GM12874 (cell line): ENCODE measurements at regions not wholly inside any gene's neighbourhood (a gene's known extent, or its start where the extent isn't known, plus 50 kb on each side); places are given as distances from the start of the nearest gene placed in this dataset.

Experiments
- TF ChIP-seq, protein P1 (sequence below): IDR thresholded peaks from 2 replicates; pipeline ENCODE4 v1.5.1; 2011; ENCODE audit warnings: low read depth, mild to moderate bottlenecking, control low read depth, low read length, moderate library complexity; ENCODE audit not compliant: insufficient read depth

DNA sequence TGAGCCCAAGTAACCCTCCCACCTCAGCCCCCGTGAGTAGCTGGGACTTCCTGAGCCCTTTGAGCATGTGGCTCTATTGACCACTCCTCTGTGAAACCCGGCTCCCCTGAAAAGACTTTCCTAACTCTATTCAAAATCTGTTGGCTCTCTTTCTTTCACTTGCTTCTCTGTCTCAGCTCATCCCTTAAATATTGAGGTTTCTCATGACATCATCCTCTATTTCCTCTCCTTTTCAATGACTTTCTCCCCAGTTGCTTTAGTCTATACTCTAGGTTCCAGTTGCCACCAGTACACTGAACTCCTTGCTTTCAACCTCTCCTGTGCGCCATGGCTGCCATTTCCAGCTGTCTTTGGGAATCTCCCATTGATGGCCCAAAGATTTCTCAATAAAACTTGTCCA lies 79.8 kb upstream of the STK17B start:
- TF ChIP-seq, protein P1, sequence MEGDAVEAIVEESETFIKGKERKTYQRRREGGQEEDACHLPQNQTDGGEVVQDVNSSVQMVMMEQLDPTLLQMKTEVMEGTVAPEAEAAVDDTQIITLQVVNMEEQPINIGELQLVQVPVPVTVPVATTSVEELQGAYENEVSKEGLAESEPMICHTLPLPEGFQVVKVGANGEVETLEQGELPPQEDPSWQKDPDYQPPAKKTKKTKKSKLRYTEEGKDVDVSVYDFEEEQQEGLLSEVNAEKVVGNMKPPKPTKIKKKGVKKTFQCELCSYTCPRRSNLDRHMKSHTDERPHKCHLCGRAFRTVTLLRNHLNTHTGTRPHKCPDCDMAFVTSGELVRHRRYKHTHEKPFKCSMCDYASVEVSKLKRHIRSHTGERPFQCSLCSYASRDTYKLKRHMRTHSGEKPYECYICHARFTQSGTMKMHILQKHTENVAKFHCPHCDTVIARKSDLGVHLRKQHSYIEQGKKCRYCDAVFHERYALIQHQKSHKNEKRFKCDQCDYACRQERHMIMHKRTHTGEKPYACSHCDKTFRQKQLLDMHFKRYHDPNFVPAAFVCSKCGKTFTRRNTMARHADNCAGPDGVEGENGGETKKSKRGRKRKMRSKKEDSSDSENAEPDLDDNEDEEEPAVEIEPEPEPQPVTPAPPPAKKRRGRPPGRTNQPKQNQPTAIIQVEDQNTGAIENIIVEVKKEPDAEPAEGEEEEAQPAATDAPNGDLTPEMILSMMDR = no peak

- TF ChIP-seq, protein P1 = no peak
Measured at GRCh38 chr2:196252408-196253115, 81.2 kb upstream of the STK17B start.

- TF ChIP-seq, protein P1 = no peak
Measured at GRCh38 chr2:196253116-196253480, 81.7 kb upstream of the STK17B start.

GRCh38 chr2:196256585-196256984 lies 85.2 kb upstream of the STK17B start:
- TF ChIP-seq, protein P1 = no peak

GRCh38 chr2:196257086-196257485 lies 85.7 kb upstream of the STK17B start:
- TF ChIP-seq, protein P1 = no peak

GRCh38 chr2:196258407-196258806 lies 87.0 kb upstream of the STK17B start:
- TF ChIP-seq, protein P1 = no peak

DNA sequence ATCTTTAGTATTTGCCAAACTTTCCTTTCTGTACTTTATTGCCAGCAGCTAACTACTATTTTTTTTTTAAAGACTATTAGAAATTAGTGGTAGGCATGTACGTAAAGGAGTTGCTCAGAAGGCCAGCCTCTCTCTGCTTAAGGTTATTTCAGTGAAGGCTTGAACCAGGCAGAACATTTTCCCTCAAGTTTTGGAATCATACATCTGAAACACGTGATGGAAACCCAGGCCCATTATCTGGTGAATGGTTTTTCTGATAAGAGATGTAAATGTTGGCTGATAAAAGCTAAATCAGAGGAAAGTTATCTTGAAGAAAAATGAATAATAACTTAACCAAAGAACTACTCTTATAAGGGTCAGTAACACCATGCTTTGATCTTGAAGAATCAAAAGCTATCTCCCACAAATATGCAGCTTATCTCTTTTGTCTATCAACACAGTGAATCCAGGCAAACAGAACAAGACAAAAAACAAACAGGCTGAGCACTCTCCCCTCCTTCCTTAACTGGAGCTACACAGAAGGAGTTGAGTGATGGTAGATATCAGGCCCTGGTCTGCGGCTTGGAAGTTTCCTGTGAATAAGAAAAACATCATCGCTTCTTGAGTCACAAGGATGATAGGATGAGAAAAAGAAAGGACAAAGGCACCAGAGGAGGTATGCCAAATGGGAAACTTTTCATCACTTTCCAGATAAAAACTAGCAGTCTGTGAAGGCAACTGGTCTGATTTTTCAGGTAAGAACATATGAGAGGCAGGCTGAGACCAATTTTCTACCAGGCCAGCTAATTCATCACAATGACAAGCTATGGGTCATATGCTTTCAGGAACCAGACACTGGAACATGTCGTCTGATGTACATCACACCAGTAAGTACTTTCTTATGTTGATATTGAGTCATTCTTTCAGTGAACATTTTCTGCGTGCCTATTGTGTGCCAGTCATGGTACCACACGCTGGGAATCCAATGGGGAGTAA lies 88.4 kb upstream of the STK17B start:
- TF ChIP-seq, protein P1 = no peak
